Hepatocyte (in vitro differentiated cells): ENCODE measurements at regions not wholly inside any gene's neighbourhood (a gene's known extent, or its start where the extent isn't known, plus 50 kb on each side); places are given as distances from the start of the nearest gene placed in this dataset.

Experiments
- CTCF ChIP-seq: fragments of 200-600 bp; sonication (generic); IDR thresholded peaks from 2 replicates; pipeline ENCODE4 v1.5.1; 2016; ENCODE audit warnings: antibody characterized with exemption, mild to moderate bottlenecking; ENCODE audit not compliant: poor library complexity
- EZH2 ChIP-seq: fragments of 200-600 bp; sonication (generic); IDR thresholded peaks from 2 replicates; pipeline ENCODE4 v1.6.1; 2016; ENCODE audit warnings: antibody characterized with exemption, mild to moderate bottlenecking, borderline replicate concordance
- EZH2phosphoT487 ChIP-seq: fragments of 200-600 bp; sonication (generic); IDR thresholded peaks from one replicate; pipeline ENCODE4 v1.6.1; 2018; ENCODE audit warnings: antibody characterized with exemption, mild to moderate bottlenecking, low read depth, moderate library complexity; ENCODE audit not compliant: unreplicated experiment, severe bottlenecking

GRCh38 chr6:147640606-147641005 is 132.1 kb downstream of the SAMD5 start:
- TF ChIP-seq CTCF (no peak), EZH2 (no peak), EZH2phosphoT487 (no peak)
